HCT116 (cell line): ENCODE measurements at regions not wholly inside any gene's neighbourhood (a gene's known extent, or its start where the extent isn't known, plus 50 kb on each side); places are given as distances from the start of the nearest gene placed in this dataset.

Experiments
- ATAC-seq: fragments of 200-7000 bp; cut with Tn5 transposase; 2 replicates; pipeline ENCODE4 v1.9.1; 2020; ENCODE audit warnings: mild to moderate bottlenecking, moderate library complexity
- BruUV-seq: library from RNA; stranded (reverse); fragments of 400-500 nt; replicated peaks from 2 replicates; lab custom pipeline; 2021; lab: Mats Ljungman, UMichigan
- CTCF ChIA-PET: fragments of 300-600 bp; sonication (Branson Sonifier 250); formaldehyde crosslinking; loops from one replicate; lab custom pipeline; 2021; ENCODE audit warnings: antibody characterized with exemption; lab: Charles Lee
- POLR2A ChIA-PET: fragments of 300-600, 350-600 bp; sonication (Branson Sonifier 250); formaldehyde crosslinking; loops from one replicate; lab custom pipeline; 2021; ENCODE audit warnings: antibody characterized with exemption; lab: Charles Lee
- RAD21 ChIA-PET, 2 experiments: fragments of 300-600 bp; sonication (Branson Sonifier 250); formaldehyde crosslinking; loops; one replicate each; lab custom pipeline; 2023; ENCODE audit warnings: low total read pairs in 2 of 2; ENCODE audit not compliant: uncharacterized antibody in 2 of 2, unreplicated experiment in 2 of 2, low non-redundant PET in 1 of 2; lab: Charles Lee
- DNase-seq: peaks from one replicate; pipeline ENCODE4 v3.0.0-alpha.2; 2010; ENCODE audit warnings: low read depth, low spot score
- H2AFZ ChIP-seq: fragments of 200-600 bp; shearing (Covaris generic), sonication (generic); 2 replicates; pipeline ENCODE4 v1.6.1; 2017; ENCODE audit warnings: low read depth, mixed run types, mixed read lengths, antibody characterized with exemption, low read length; ENCODE audit not compliant: poor library complexity, severe bottlenecking
- H3K27ac ChIP-seq: 2 replicates; pipeline ENCODE4 v1.5.1; 2012; ENCODE audit warnings: low read depth, low read length
- H3K27me3 ChIP-seq: fragments of 200-600 bp; sonication (generic); 2 replicates; pipeline ENCODE4 v1.6.1; 2016; ENCODE audit warnings: mixed run types, low read length, mixed read lengths; ENCODE audit not compliant: insufficient read depth
- H3K36me3 ChIP-seq, 2 experiments: fragments of 200-500 bp in 1 of 2; fragments of 200-600 bp in 1 of 2; sonication (Bioruptor generic) in 1 of 2; sonication (generic) in 1 of 2; 2 replicates each; pipeline versions ENCODE4 v1.5.1 to v1.6.1; 2014 to 2016; ENCODE audit warnings: low read length in 2 of 2, inconsistent platforms in 1 of 2, mixed read lengths in 1 of 2, mixed run types in 1 of 2; ENCODE audit not compliant: insufficient read depth in 2 of 2, control insufficient read depth in 1 of 2
- H3K4me1 ChIP-seq, 2 experiments: fragments of 200-600 bp in 1 of 2; sonication (generic) in 1 of 2; 2 replicates each; pipeline versions ENCODE4 v1.5.1 to v1.6.1; 2012 to 2017; ENCODE audit warnings: low read length in 2 of 2, inconsistent platforms in 1 of 2, mild to moderate bottlenecking in 1 of 2, mixed read lengths in 1 of 2, mixed run types in 1 of 2, moderate library complexity in 1 of 2; ENCODE audit not compliant: insufficient read depth in 2 of 2, control insufficient read depth in 1 of 2
- H3K4me2 ChIP-seq: fragments of 200-600 bp; sonication (generic); 2 replicates; pipeline ENCODE4 v1.6.1; 2017; ENCODE audit warnings: mixed run types, low read length, mixed read lengths
- H3K4me3 ChIP-seq, 2 experiments: fragments of 200-600 bp in 1 of 2; sonication (generic) in 1 of 2; replicated peaks in 1 of 2; 2 replicates each; pipeline ENCODE4 v1.5.1; 2011 to 2016; ENCODE audit warnings: low read length in 2 of 2, control low read depth in 1 of 2, low read depth in 1 of 2, mild to moderate bottlenecking in 1 of 2, mixed read lengths in 1 of 2, mixed run types in 1 of 2
- H3K79me2 ChIP-seq: fragments of 200-600 bp; sonication (generic); 2 replicates; pipeline ENCODE4 v1.6.1; 2017; ENCODE audit warnings: mild to moderate bottlenecking, mixed run types, low read length, moderate library complexity, mixed read lengths; ENCODE audit not compliant: insufficient read depth
- H3K9ac ChIP-seq: fragments of 200-600 bp; sonication (generic); 2 replicates; pipeline ENCODE4 v1.6.1; 2016; ENCODE audit warnings: low read length, mixed read lengths
- H3K9me2 ChIP-seq: fragments of 200-600 bp; sonication (generic), shearing (Covaris generic); 2 replicates; pipeline ENCODE4 v1.6.1; 2017; ENCODE audit warnings: mixed run types, mild to moderate bottlenecking, moderate library complexity; ENCODE audit not compliant: insufficient read depth
- H3K9me3 ChIP-seq, 2 experiments: fragments of 200-500 bp in 1 of 2; fragments of 200-600 bp in 1 of 2; sonication (Bioruptor generic) in 1 of 2; sonication (generic) in 1 of 2; 2 replicates each; pipeline ENCODE4 v1.6.1; 2014 to 2017; ENCODE audit warnings: low read length in 2 of 2, mixed read lengths in 2 of 2, inconsistent platforms in 1 of 2, low read depth in 1 of 2, mild to moderate bottlenecking in 1 of 2, mixed run types in 1 of 2, moderate library complexity in 1 of 2; ENCODE audit not compliant: control insufficient read depth in 1 of 2, insufficient read depth in 1 of 2
- H4K20me1 ChIP-seq: fragments of 200-600 bp; sonication (generic), shearing (Covaris generic); 2 replicates; pipeline ENCODE4 v1.6.1; 2017; ENCODE audit warnings: mixed run types, mild to moderate bottlenecking, moderate library complexity; ENCODE audit not compliant: insufficient read depth
- CBX3 ChIP-seq: IDR thresholded peaks from 2 replicates; pipeline ENCODE4 v1.6.1; 2012; ENCODE audit warnings: low read depth
- CEBPB ChIP-seq: IDR thresholded peaks from 2 replicates; pipeline ENCODE4 v1.6.1; 2012; ENCODE audit warnings: low read depth
- ELF1 ChIP-seq: IDR thresholded peaks from 2 replicates; pipeline ENCODE4 v1.6.1; 2012; ENCODE audit warnings: low read depth, borderline replicate concordance
- JUND ChIP-seq: IDR thresholded peaks from 2 replicates; pipeline ENCODE4 v1.6.1; 2012
- MAX ChIP-seq: IDR thresholded peaks from 2 replicates; pipeline ENCODE4 v1.6.1; 2012
- POLR2A ChIP-seq: IDR thresholded peaks from 2 replicates; pipeline ENCODE4 v1.7.0; 2011; ENCODE audit warnings: borderline replicate concordance; ENCODE audit not compliant: insufficient read depth, insufficient read length; ENCODE audit errors: extremely low read depth
- RAD21 ChIP-seq: IDR thresholded peaks from 2 replicates; pipeline ENCODE4 v1.6.1; 2012; ENCODE audit warnings: low read depth, mild to moderate bottlenecking
- SIN3A ChIP-seq: IDR thresholded peaks from 2 replicates; pipeline ENCODE4 v1.6.1; 2012; ENCODE audit warnings: low read depth
- SP1 ChIP-seq: IDR thresholded peaks from 2 replicates; pipeline ENCODE4 v1.6.1; 2012; ENCODE audit warnings: low read depth
- ZFX ChIP-seq: fragments of 450-650 bp; IDR thresholded peaks from 2 replicates; pipeline ENCODE4 v1.6.1; 2017
- ZNF274 ChIP-seq: fragments of 200-500 bp; sonication (Bioruptor generic); IDR thresholded peaks from 2 replicates; pipeline ENCODE4 v1.6.1; 2014; ENCODE audit warnings: mild to moderate bottlenecking, low read depth, low read length, inconsistent platforms
- intact Hi-C: fragments of 100-400 bp; cut with micrococcal nuclease; formaldehyde crosslinking; loops from 2 replicates; pipeline ENCODE4 v1.10.0; 2022
- TF ChIP-seq, protein P1 (sequence below), 3 experiments: fragments of 200-600 bp in 1 of 3; sonication (generic) in 1 of 3; IDR thresholded peaks in 2 of 3; conservative IDR thresholded peaks in 1 of 3; 2 replicates each; pipeline ENCODE4 v1.5.1; 2012 to 2017; ENCODE audit warnings: low read depth in 2 of 3, low read length in 2 of 3, antibody characterized with exemption in 1 of 3, borderline replicate concordance in 1 of 3, control low read depth in 1 of 3, mild to moderate bottlenecking in 1 of 3, mixed read lengths in 1 of 3, mixed run types in 1 of 3, moderate library complexity in 1 of 3; ENCODE audit not compliant: insufficient read depth in 1 of 3

DNA sequence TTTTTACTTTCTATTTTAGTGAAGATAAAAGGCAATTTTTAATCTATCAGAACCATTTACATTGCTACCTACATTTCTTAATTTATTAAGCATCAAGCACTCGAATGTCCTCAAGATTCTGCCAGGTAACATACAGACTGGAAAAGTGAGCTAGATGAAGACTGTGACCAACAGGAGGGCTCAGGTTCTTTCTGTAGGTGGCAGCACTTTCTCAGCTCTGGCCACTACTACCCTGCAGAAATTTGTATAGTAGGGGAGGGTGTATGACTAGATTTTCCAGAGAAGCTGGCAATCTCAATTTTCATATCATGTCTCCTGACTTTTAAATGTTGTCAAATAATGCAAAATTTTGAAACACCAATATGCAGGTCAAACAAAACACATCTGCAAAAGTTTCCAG, 165.0 kb upstream of the SUCLG2 start:
- no peaks in the 10 kb centered on the region for H4K20me1 ChIP-seq

More for the DNA sequence above, 165.0 kb upstream of the SUCLG2 start:
- POLR2A ChIA-PET, result no interaction called here
- Histone ChIP-seq H3K27ac (no peak overlapping the region), H3K36me3 (no peaks in the 10 kb centered on the region), H3K9me3 (no peaks in the 10 kb centered on the region), H3K9ac (no peak overlapping the region), H2AFZ (no peak overlapping the region), H3K9me2 (no peaks in the 10 kb centered on the region), H3K27me3 (no peaks in the 10 kb centered on the region), H3K4me3 (no peak overlapping the region), H3K4me2 (no peak overlapping the region), H3K79me2 (no peaks in the 10 kb centered on the region), H3K4me1 (no peaks in the 10 kb centered on the region)
- intact Hi-C loops, result loop anchor here (1.0 kb wide), 1 partner anchor 1057 kb away; no protein-coding TSS in a partner anchor
- BruUV-seq, result no TSS peak
- ATAC-seq (peak; percentile 60), DNase-seq (no peak)
- TF ChIP-seq, protein P1, sequence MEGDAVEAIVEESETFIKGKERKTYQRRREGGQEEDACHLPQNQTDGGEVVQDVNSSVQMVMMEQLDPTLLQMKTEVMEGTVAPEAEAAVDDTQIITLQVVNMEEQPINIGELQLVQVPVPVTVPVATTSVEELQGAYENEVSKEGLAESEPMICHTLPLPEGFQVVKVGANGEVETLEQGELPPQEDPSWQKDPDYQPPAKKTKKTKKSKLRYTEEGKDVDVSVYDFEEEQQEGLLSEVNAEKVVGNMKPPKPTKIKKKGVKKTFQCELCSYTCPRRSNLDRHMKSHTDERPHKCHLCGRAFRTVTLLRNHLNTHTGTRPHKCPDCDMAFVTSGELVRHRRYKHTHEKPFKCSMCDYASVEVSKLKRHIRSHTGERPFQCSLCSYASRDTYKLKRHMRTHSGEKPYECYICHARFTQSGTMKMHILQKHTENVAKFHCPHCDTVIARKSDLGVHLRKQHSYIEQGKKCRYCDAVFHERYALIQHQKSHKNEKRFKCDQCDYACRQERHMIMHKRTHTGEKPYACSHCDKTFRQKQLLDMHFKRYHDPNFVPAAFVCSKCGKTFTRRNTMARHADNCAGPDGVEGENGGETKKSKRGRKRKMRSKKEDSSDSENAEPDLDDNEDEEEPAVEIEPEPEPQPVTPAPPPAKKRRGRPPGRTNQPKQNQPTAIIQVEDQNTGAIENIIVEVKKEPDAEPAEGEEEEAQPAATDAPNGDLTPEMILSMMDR (IDR thresholded peaks at IDR 0.05 in 2 of 3, conservative IDR thresholded peaks at IDR 0.05 in 1 of 3; ENCODE audit: borderline replicate concordance in 1 of 3, insufficient read depth in 1 of 3, low read depth in 2 of 3, low read length in 2 of 3), result peak in 2 of 3 experiments; percentile 33 to 42; a peak in 3 of 6 replicates
- TF ChIP-seq SP1, result no peak
- TF ChIP-seq POLR2A, result no peak
- peak; percentile 33 for TF ChIP-seq RAD21
- TF ChIP-seq MAX, result no peak
- TF ChIP-seq SIN3A, result no peak
- TF ChIP-seq CEBPB, result no peak
- no peak for TF ChIP-seq CBX3
- TF ChIP-seq ZFX, result no peak
- no peak for TF ChIP-seq ZNF274
- TF ChIP-seq ELF1, result no peak
- no peak for TF ChIP-seq JUND
- RAD21 ChIA-PET, result no interaction called here
- CTCF ChIA-PET, result interaction anchor here (0.7 to 1.2 kb wide), 4 partner anchors 43 to 1058 kb away, joined by 3 to 4 read pairs (median 3); no protein-coding TSS in a partner anchor
